ENCODE measurements at regions not wholly inside any gene's neighbourhood (a gene's known extent, or its start where the extent isn't known, plus 50 kb on each side); places are given as distances from the start of the nearest gene placed in this dataset.

GRCh38 chr1:91610789-91611188 is 110.1 kb downstream of the CDC7 start:
- Mint-ChIP-seq H3K36me3 (peaks cover 2% of the 10 kb centered on the region), H3K9me3 (ENCODE audit: low read depth) (no peaks in the 10 kb centered on the region), H3K4me1 (no peaks in the 10 kb centered on the region), H3K27me3 (no peaks in the 10 kb centered on the region), H3K27ac (no peak overlapping the region), H3K4me3 (no peak overlapping the region)
- ATAC-seq = no peak
- no peak for DNase-seq
- CTCF ChIA-PET = no interaction called here

DNA sequence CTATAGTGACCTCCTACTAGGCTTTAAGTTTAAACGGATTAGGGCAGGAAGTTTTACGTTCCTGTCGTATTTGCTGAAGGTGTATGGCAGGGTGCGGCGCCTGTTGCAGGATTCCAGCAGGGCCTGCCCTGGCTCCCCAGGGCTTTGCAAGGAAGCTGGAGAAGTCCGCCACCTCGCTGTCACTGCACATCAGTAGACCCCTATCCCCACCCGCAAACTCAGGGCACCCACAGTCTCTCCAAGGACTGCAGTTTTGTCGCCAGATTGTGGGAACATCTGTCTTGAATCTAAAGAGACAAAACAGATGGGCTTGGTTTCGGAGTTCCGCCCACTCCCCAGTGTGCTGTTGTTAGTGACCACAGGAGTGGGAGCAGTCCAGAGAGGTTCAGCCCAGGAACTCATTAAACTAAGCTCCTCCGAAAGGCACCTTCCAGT is 110.8 kb downstream of the CDC7 start:
- ATAC-seq (no peak), DNase-seq (no peak)
- H3K9me3 Mint-ChIP-seq (ENCODE audit: low read depth) = no peaks in the 10 kb centered on the region
- no peaks in the 10 kb centered on the region for H3K4me1 Mint-ChIP-seq
- no peak overlapping the region for H3K27ac Mint-ChIP-seq
- peaks cover 2% of the 10 kb centered on the region for H3K36me3 Mint-ChIP-seq
- H3K27me3 Mint-ChIP-seq = no peaks in the 10 kb centered on the region
- H3K4me3 Mint-ChIP-seq = no peak overlapping the region
- CTCF ChIA-PET = no interaction called here

- DNase-seq (no peak), ATAC-seq (no peak)
- Mint-ChIP-seq H3K9me3 (ENCODE audit: low read depth) (no peaks in the 10 kb centered on the region), H3K4me1 (no peaks in the 10 kb centered on the region), H3K36me3 (peaks cover 2% of the 10 kb centered on the region), H3K27ac (no peak overlapping the region), H3K27me3 (peaks cover under 1% of the 10 kb centered on the region), H3K4me3 (no peak overlapping the region)
- CTCF ChIA-PET = no interaction called here
Measured at GRCh38 chr1:91613595-91613994, 112.9 kb downstream of the CDC7 start.

GRCh38 chr1:91616712-91617111 is 116.1 kb downstream of the CDC7 start:
- CTCF ChIA-PET = no interaction called here
- no peaks in the 10 kb centered on the region for H3K9me3 Mint-ChIP-seq (ENCODE audit: low read depth)
- H3K4me1 Mint-ChIP-seq = no peaks in the 10 kb centered on the region
- ATAC-seq = no peak
- H3K27ac Mint-ChIP-seq = no peak overlapping the region
- no peak overlapping the region for H3K4me3 Mint-ChIP-seq
- H3K27me3 Mint-ChIP-seq = peaks cover 4% of the 10 kb centered on the region
- DNase-seq = no peak
- no peaks in the 10 kb centered on the region for H3K36me3 Mint-ChIP-seq

DNA sequence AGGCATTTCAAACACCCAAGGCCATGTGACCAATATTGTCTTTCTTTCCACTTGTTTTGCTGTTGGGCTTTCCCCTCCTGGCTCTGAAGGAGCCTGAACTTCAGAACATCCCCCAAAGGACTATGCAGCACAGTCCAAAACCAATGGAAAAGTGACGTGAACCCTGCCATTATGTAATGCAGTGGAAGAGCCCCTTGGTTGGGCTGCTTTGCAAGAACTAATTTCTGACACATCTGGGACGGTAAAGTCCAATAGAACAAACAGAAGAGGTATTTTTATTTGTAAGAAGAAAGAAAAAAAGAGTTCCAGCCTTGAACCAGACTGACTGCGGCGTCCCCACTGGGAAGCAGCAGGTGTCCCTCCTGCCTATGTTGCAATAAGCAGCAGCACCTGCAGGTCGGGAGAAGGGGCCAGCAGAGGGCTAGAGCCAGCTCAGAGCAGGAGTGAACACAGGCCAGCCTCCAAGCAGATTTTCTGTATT is 116.7 kb downstream of the CDC7 start:
- no peaks in the 10 kb centered on the region for H3K36me3 Mint-ChIP-seq
- DNase-seq = no peak
- CTCF ChIA-PET = no interaction called here
- no peak overlapping the region for H3K4me3 Mint-ChIP-seq
- no peak for ATAC-seq
- H3K27me3 Mint-ChIP-seq = peaks cover 4% of the 10 kb centered on the region
- no peaks in the 10 kb centered on the region for H3K9me3 Mint-ChIP-seq (ENCODE audit: low read depth)
- no peaks in the 10 kb centered on the region for H3K4me1 Mint-ChIP-seq
- H3K27ac Mint-ChIP-seq = no peak overlapping the region

DNA sequence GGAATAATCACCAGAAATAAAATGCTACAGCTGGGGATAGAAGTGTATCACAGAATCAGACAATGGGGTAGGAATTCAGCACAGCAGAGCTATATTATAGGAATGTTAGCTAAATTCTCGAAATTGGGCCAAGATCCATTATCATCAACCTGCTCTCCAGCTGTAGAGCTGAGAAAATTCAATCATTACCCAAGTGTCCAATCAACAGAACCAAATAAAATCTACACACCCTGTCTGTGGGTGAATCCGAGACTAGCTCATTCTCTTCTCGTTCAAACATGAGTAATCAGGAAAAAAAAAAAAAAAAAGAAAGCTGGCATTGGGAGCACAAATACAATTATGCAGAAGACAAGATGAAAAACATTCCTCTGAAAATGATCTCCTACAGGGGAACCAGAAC is 119.2 kb downstream of the CDC7 start:
- ATAC-seq (no peak), DNase-seq (no peak)
- no peak overlapping the region for H3K27ac Mint-ChIP-seq
- no peaks in the 10 kb centered on the region for H3K4me1 Mint-ChIP-seq
- no peaks in the 10 kb centered on the region for H3K9me3 Mint-ChIP-seq (ENCODE audit: low read depth)
- H3K4me3 Mint-ChIP-seq = no peak overlapping the region
- CTCF ChIA-PET = interaction anchor here (1.1 to 1.8 kb wide), 4 partner anchors 10 to 237 kb away, joined by 3 to 5 read pairs (median 4); no protein-coding TSS in a partner anchor
- peaks cover 4% of the 10 kb centered on the region for H3K27me3 Mint-ChIP-seq
- no peaks in the 10 kb centered on the region for H3K36me3 Mint-ChIP-seq

DNA sequence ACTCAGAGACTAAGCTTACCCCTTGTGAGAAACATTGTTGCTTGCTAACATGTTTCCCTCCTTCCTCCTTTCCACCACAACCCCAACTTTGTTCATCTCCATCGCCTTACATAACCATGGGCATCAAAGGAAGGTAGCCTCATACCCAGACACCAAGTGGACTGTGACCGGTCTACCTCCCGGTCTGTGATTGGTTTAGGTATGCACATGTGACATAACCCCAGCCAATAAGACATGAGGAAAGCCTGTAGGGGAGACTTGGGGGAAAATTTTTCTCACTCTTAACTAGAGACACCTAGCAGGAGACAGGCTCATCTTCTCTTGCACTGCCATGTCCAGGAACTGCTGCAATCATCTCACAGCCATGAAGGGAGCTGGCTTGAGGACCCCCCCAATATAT is 120.7 kb downstream of the CDC7 start:
- Mint-ChIP-seq H3K27ac (no peak overlapping the region), H3K9me3 (ENCODE audit: low read depth) (no peaks in the 10 kb centered on the region), H3K36me3 (no peaks in the 10 kb centered on the region), H3K27me3 (peaks cover 4% of the 10 kb centered on the region), H3K4me3 (no peak overlapping the region), H3K4me1 (no peaks in the 10 kb centered on the region)
- no peak for DNase-seq
- CTCF ChIA-PET = interaction anchor here (0.6 kb wide), 1 partner anchor 1051 kb away, joined by 3 read pairs; no protein-coding TSS in a partner anchor
- no peak for ATAC-seq

DNA sequence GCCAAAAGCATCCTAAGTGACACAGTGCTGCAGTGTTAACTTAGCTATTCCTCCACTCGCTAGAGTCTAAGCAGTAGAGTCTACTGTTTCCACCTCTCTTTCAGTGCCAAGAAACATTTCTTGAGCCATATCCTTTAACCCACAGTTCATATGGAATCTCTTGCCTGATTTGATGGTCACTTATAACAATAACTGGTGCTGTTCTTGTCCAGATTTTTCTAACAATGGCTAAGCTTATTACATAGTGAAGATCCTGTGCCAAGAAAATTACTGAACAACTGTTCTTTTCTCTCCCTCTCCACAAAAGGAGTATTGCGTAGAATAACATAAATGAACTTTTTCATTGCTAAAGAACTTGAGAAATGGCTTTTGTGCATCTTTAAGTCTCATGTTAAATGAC is 121.3 kb downstream of the CDC7 start:
- Mint-ChIP-seq H3K9me3 (ENCODE audit: low read depth) (no peaks in the 10 kb centered on the region), H3K27ac (no peak overlapping the region), H3K4me3 (no peak overlapping the region), H3K4me1 (no peaks in the 10 kb centered on the region), H3K36me3 (no peaks in the 10 kb centered on the region), H3K27me3 (peaks cover 4% of the 10 kb centered on the region)
- CTCF ChIA-PET = no interaction called here
- ATAC-seq (no peak), DNase-seq (no peak)

- no peaks in the 10 kb centered on the region for H3K9me3 Mint-ChIP-seq (ENCODE audit: low read depth)
- H3K4me1 Mint-ChIP-seq = no peaks in the 10 kb centered on the region
- ATAC-seq (no peak), DNase-seq (no peak)
- no peaks in the 10 kb centered on the region for H3K36me3 Mint-ChIP-seq
- CTCF ChIA-PET = interaction anchor here (0.6 kb wide), 1 partner anchor 285 kb away, joined by 3 read pairs; no protein-coding TSS in a partner anchor
- H3K27ac Mint-ChIP-seq = no peak overlapping the region
- peaks cover 4% of the 10 kb centered on the region for H3K27me3 Mint-ChIP-seq
- no peak overlapping the region for H3K4me3 Mint-ChIP-seq
Measured at GRCh38 chr1:91622616-91623015, 122.0 kb downstream of the CDC7 start.

DNA sequence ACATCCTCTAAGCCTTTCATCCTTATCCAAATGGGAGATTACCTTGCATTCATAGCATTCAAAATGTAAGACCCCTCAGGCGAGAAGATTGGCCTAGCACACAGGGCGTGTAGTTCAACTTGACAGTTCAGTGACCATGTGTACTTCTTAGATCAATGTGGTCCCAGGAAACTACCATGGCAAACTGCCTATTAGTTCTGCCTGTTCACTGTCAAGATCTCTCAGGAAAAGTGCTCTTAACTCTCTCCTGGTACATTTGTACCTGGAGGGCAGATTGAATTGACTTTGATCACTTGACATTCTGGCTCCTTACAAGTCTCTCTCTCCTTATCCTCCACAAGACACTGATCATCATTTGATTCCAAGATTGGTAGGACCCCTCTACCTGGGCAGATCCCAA is 122.4 kb downstream of the CDC7 start:
- Mint-ChIP-seq H3K9me3 (ENCODE audit: low read depth) (no peaks in the 10 kb centered on the region), H3K4me1 (no peaks in the 10 kb centered on the region), H3K27me3 (peaks cover 4% of the 10 kb centered on the region), H3K4me3 (no peak overlapping the region), H3K36me3 (no peaks in the 10 kb centered on the region), H3K27ac (no peak overlapping the region)
- no peak for DNase-seq
- CTCF ChIA-PET = interaction anchor here (0.6 kb wide), 1 partner anchor 284 kb away, joined by 3 read pairs; no protein-coding TSS in a partner anchor
- no peak for ATAC-seq

DNA sequence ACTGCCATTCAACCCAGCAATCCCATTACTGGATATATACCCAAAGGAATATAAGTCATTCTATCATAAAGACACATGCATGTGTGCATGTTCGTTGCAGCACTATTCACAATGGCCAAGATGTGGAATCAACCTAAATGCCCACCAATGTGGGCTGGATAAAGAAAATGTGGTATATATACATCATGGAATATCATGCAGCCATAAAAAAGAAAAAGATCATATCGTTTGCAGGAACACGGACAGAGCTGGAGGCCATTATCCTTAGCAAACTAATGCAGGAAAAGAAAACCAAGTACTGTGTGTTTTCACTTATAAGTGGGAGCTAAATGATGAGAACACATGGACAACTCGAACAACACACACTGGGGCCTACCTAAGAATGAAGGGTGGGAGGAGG is 123.7 kb downstream of the CDC7 start:
- H3K27ac Mint-ChIP-seq = no peak overlapping the region

More for the DNA sequence above, 123.7 kb downstream of the CDC7 start:
- CTCF ChIA-PET = no interaction called here
- H3K27me3 Mint-ChIP-seq = no peaks in the 10 kb centered on the region
- H3K36me3 Mint-ChIP-seq = peaks cover 3% of the 10 kb centered on the region
- DNase-seq (no peak), ATAC-seq (no peak)
- no peaks in the 10 kb centered on the region for H3K4me1 Mint-ChIP-seq
- H3K9me3 Mint-ChIP-seq (ENCODE audit: low read depth) = no peaks in the 10 kb centered on the region
- no peak overlapping the region for H3K4me3 Mint-ChIP-seq

Data from activated CD8-positive, alpha-beta memory T cell treated with anti-CD3 and anti-CD28 coated beads, Interleukin-2, amount 10 ng/mL, durations not matched to agents 7 days and 5 days (primary cell).